Heart right ventricle (tissue), 16 donors: ENCODE measurements at regions not wholly inside any gene's neighbourhood (a gene's known extent, or its start where the extent isn't known, plus 50 kb on each side); places are given as distances from the start of the nearest gene placed in this dataset.

ENCODE experiments used
- ATAC-seq, 8 donors: fragments of 200-7000 bp; cut with Tn5 transposase; one replicate each; pipeline ENCODE4 v1.9.1; 2020; ENCODE audit warnings: mild to moderate bottlenecking in 8 of 8, moderate library complexity in 8 of 8, moderate number of reproducible peaks in 1 of 8
- DNase-seq, 2 donors: peaks; one replicate each; pipeline ENCODE4 v3.0.0-alpha.2; 2020
- H3K27ac ChIP-seq, 10 donors: fragments of 200-600 bp; sonication (generic) in 2 of 10; one replicate each; pipeline versions ENCODE4 v1.5.0 to v1.8.0; 2020 to 2022; ENCODE audit warnings: mild to moderate bottlenecking in 3 of 10
- H3K27me3 ChIP-seq, 7 donors: fragments of 200-600 bp; one replicate each; pipeline ENCODE4 v1.8.0; 2021 to 2022; ENCODE audit warnings: mild to moderate bottlenecking in 2 of 7
- H3K36me3 ChIP-seq, 9 donors: fragments of 200-600 bp; sonication (generic) in 1 of 9; one replicate each; pipeline versions ENCODE4 v1.5.0 to v1.8.0; 2020 to 2022; ENCODE audit warnings: mild to moderate bottlenecking in 2 of 9
- H3K4me1 ChIP-seq, 9 donors: fragments of 200-600 bp; sonication (generic) in 1 of 9; one replicate each; pipeline versions ENCODE4 v1.5.0 to v1.8.0; 2020 to 2022; ENCODE audit warnings: mild to moderate bottlenecking in 4 of 9
- H3K4me3 ChIP-seq, 10 donors: fragments of 200-600 bp; sonication (generic) in 2 of 10; one replicate each; pipeline versions ENCODE4 v1.5.0 to v1.8.0; 2020 to 2022; ENCODE audit warnings: mild to moderate bottlenecking in 7 of 10, moderate library complexity in 2 of 10
- H3K9me3 ChIP-seq, 11 donors: fragments of 200-600 bp in 10 of 11; sonication (generic) in 2 of 11; one replicate each; pipeline versions ENCODE4 v1.5.0 to v1.8.0; 2013 to 2022; ENCODE audit warnings: mild to moderate bottlenecking in 2 of 11, control low read depth in 1 of 11, moderate library complexity in 1 of 11
- CTCF ChIP-seq, 9 donors: fragments of 200-600 bp; sonication (generic) in 2 of 9; IDR thresholded peaks; one replicate each; pipeline versions ENCODE4 v1.5.0 to v1.8.0; 2021 to 2022; ENCODE audit warnings: antibody characterized with exemption in 9 of 9, mild to moderate bottlenecking in 5 of 9, moderate library complexity in 1 of 9
- WGBS, 2 donors: extraction: QIAGEN DNeasy Blood & Tissue Kit; methylation state at CpG; one replicate each; pipeline ENCODE4 v1.1.7; 2013; ENCODE audit warnings: inconsistent platforms in 1 of 2; 5-methylcytosine and 5-hydroxymethylcytosine counted together
- intact Hi-C, 10 donors: fragments of 100-400 bp; cut with DNase I; formaldehyde crosslinking; loops; one replicate each; pipeline versions ENCODE4 v1.11.1 to v1.14.2; 2022
- donor health status: Arrhythmogenic right ventricular cardiomyopathy.
- donor health status: ischemic (EF 13 %, LVEDD 7.1; RV severe dilation, severe dysfunction).
- donor health status: healthy with polysubstance abuse.
- donor health status: DM: no; HTN: yes; CAD: no.
- donor health status: DM: no; HTN: no; CAD: no.
- donor health status: ischemic (EF 25% LVEDD 6.9; RV normal size, moderate dysfunction).
- donor health status: ischemic (EF 25% LVEDD 5.7; RV mildly dilated, moderate dysfunction).
- donor health status: healthy.
- donor health status: DM: yes; HTN: yes; CAD: no.
- donor health status: Ischemic cardiomyopathy.
- donor health status: ischemic (EF 35%, LVEDD 5.7; RV mildly dilated, moderate dysfunction).
- donor health status: nonischemic (EF 11% LVEDD 7.7; RV severe dilation, severe dysfunction).
- donor health status: DM: yes; HTN: yes; CAD: no.
- donor health status: PGD.
- donor health status: ischemic (EF 29% LVEDD 5.4; RV normal size, mild dysfunction).
- donor health status: nonischemic (EF 23%, LVEDD 6.1; RV moderate dilation, normal function).

DNA sequence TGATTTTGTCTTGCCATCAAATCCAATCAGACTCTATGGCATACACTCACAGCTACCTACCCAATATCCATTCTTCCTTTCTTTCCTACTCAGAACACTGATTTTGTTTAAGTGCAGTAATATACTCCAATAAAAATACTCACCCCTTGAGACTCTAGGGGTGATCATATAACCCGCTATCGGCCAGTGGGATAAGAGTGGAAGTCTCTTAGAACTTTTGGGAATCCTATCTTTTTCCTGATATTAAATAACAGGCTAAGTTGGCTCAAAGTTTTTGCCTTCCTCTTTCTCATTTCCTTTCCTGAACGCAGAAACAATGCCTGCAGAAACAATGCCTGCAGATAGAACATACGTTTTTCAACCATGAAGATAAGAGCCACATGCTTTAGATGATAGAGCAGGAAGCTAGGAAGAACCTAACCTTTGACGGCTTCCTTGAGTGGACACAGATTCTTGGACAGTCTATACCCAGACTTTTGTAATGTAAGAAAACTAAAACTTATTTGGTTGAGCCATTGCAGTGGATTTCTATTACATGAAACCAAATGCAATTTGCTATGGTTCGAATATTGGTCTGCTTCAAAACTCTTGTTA lies 373.8 kb downstream of the STIM2 start:
- DNase-seq (no peak), ATAC-seq (peak in 1 of 8 donors; percentile 38)
- Histone ChIP-seq H3K4me1 (no peaks in the 10 kb centered on the region), H3K4me3 (no peak overlapping the region), H3K27me3 (no peaks in the 10 kb centered on the region), H3K36me3 (no peaks in the 10 kb centered on the region), H3K27ac (no peak overlapping the region), H3K9me3 (no peaks in the 10 kb centered on the region)
- intact Hi-C loops = no loop called here
- TF ChIP-seq CTCF (IDR thresholded peaks at IDR 0.05) = no peak
- WGBS, 2 donors = 44 to 49% methylated on average over 6 of the region's 6 CpGs

GRCh38 chr4:27239641-27240040 lies 379.0 kb downstream of the STIM2 start:
- ATAC-seq (no peak), DNase-seq (no peak)
- 80 to 81% methylated on average over 4 of the region's 4 CpGs for WGBS, 2 donors
- H3K27me3 ChIP-seq = no peaks in the 10 kb centered on the region
- H3K4me3 ChIP-seq = no peak overlapping the region
- peaks cover 0 to 13% (median 0%) of the 10 kb centered on the region in 11 donors for H3K9me3 ChIP-seq
- no peak for TF ChIP-seq CTCF (IDR thresholded peaks at IDR 0.05)
- intact Hi-C loops = no loop called here
- H3K36me3 ChIP-seq = no peaks in the 10 kb centered on the region
- no peaks in the 10 kb centered on the region for H3K4me1 ChIP-seq
- no peak overlapping the region for H3K27ac ChIP-seq

DNA sequence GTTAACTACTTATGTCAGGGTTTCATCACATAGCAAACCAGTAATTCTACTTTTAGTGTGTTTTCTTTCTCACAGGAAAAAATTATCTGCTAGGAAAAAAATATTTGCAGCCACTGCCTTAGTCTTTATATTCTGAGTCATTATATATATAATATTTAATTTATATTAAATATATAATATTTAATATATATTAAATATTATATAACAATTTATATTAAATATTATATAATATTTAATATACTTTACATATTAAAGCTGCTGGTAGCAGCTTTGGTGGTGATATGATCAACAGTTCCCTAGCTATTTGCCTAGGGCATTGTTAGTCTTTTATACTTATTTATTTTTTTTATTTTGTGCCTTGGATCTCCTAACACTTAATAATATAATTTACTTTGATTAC lies 381.6 kb downstream of the STIM2 start:
- ATAC-seq = no peak
- no peak for DNase-seq
- no peaks in the 10 kb centered on the region for H3K27me3 ChIP-seq
- intact Hi-C loops = no loop called here
- H3K4me1 ChIP-seq = no peaks in the 10 kb centered on the region
- no peaks in the 10 kb centered on the region for H3K36me3 ChIP-seq
- no peak overlapping the region for H3K4me3 ChIP-seq
- TF ChIP-seq CTCF (IDR thresholded peaks at IDR 0.05) = no peak
- no peak overlapping the region for H3K27ac ChIP-seq
- H3K9me3 ChIP-seq = peaks cover 0 to 13% (median 0%) of the 10 kb centered on the region in 11 donors

- DNase-seq (no peak), ATAC-seq (no peak)
- WGBS, 2 donors = 68 to 88% methylated on average over 1 of the region's 1 CpG
- no peak for TF ChIP-seq CTCF (IDR thresholded peaks at IDR 0.05)
- H3K27me3 ChIP-seq = no peaks in the 10 kb centered on the region
- H3K4me3 ChIP-seq = no peak overlapping the region
- no peaks in the 10 kb centered on the region for H3K36me3 ChIP-seq
- H3K4me1 ChIP-seq = no peaks in the 10 kb centered on the region
- intact Hi-C loops = no loop called here
- H3K9me3 ChIP-seq = peaks cover 0 to 10% (median 0%) of the 10 kb centered on the region in 11 donors
- H3K27ac ChIP-seq = no peak overlapping the region
These were observed 384.6 kb downstream of the STIM2 start for GRCh38 chr4:27245216-27245615.
